Thyroid gland (tissue), 4 donors: ENCODE measurements at regions not wholly inside any gene's neighbourhood (a gene's known extent, or its start where the extent isn't known, plus 50 kb on each side); places are given as distances from the start of the nearest gene placed in this dataset.

ENCODE experiments used
- CTCF ChIP-seq, 6 experiments: fragments of 200-600 bp in 3 of 6; fragments of 450-650 bp in 3 of 6; sonication (generic) in 3 of 6; IDR thresholded peaks; one replicate each; pipeline ENCODE4 v1.5.1; 2016 to 2019; ENCODE audit warnings: antibody characterized with exemption in 6 of 6, mild to moderate bottlenecking in 2 of 6, inconsistent platforms in 1 of 6, moderate library complexity in 1 of 6
- POLR2A ChIP-seq, 2 donors: fragments of 450-650 bp; IDR thresholded peaks; one replicate each; pipeline ENCODE4 v1.6.1; 2017; ENCODE audit warnings: antibody characterized with exemption in 2 of 2, mild to moderate bottlenecking in 2 of 2, moderate library complexity in 1 of 2

GRCh38 chr14:44873536-44873935, 88.2 kb downstream of the KLHL28 start:
- TF ChIP-seq CTCF (IDR thresholded peaks at IDR 0.05): no peak
- no peak for TF ChIP-seq POLR2A (IDR thresholded peaks at IDR 0.05)
